Astrocyte of the hippocampus (primary cell): ENCODE measurements at regions not wholly inside any gene's neighbourhood (a gene's known extent, or its start where the extent isn't known, plus 50 kb on each side); places are given as distances from the start of the nearest gene placed in this dataset.
A peak's percentile ranks its signal among the peaks of the same experiment; 100 is the strongest.
"Not testable (repeated sequence)": the region's sequence is repeated elsewhere in the genome, so short reads cannot be mapped to it uniquely, and the experiment has no call there.

Experiments
- DNase-seq: peaks from one replicate; pipeline ENCODE4 v3.0.0; 2011; ENCODE audit warnings: low read depth, low spot score

- DNase-seq = no peak
These were observed 446.8 kb downstream of the CHL1 start for GRCh38 chr3:643376-643775.

DNA sequence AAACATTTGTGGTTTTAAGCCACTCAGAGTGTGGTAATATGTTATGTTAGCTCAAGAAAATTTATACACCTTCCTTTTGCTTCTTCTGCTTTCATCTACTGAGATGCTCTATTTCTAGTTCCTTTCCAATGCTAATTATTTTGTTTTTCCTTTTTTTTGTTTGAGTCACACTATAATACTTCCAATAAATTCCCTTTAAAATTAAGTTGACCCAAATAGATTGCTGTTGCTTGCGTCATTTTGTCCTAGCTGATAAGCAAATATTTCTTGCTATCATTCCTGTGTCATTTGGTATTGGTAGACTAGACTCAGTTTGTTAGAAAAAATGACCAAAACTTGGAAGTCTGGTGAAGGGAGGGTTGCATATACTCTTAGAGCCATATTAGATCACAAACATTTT, 437.0 kb upstream of the CNTN6 start:
- no peak for DNase-seq

- no peak for DNase-seq
These were observed 431.5 kb upstream of the CNTN6 start for GRCh38 chr3:661356-661755.

GRCh38 chr3:674116-674515, 418.7 kb upstream of the CNTN6 start:
- no peak for DNase-seq

GRCh38 chr3:675846-676245, 417.0 kb upstream of the CNTN6 start:
- DNase-seq = no peak

GRCh38 chr3:683770-684169, 409.1 kb upstream of the CNTN6 start:
- DNase-seq = no peak

- no peak for DNase-seq
These were observed 402.1 kb upstream of the CNTN6 start for GRCh38 chr3:690770-691169.

GRCh38 chr3:700514-700913, 392.3 kb upstream of the CNTN6 start:
- DNase-seq = no peak

GRCh38 chr3:707041-707440, 385.8 kb upstream of the CNTN6 start:
- no peak for DNase-seq

- no peak for DNase-seq
These were observed 379.7 kb upstream of the CNTN6 start for GRCh38 chr3:713006-713621.

GRCh38 chr3:713947-714620, 378.7 kb upstream of the CNTN6 start:
- DNase-seq = no peak

DNA sequence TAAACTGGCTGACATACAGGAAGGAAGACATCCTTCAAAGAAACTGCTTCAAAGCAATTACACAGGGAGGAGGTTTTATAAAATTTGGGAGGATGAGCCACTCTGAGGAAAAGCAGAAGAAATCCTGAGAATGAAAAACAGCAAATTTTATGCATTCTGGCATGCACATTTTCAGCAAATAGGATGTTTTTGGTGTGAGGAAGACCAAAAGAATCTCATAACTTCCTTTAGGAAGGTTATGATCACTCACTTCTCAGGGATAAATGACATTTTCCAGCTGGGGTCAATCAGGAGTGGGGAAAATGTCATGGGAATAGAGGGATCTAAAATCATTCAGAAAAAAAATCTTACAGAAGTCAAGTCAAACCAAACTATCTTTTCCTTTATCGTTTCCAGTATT, 371.7 kb upstream of the CNTN6 start:
- no peak for DNase-seq

- no peak for DNase-seq
These were observed 360.4 kb upstream of the CNTN6 start for GRCh38 chr3:732326-732928.

GRCh38 chr3:733313-733712, 359.5 kb upstream of the CNTN6 start:
- DNase-seq = no peak

DNA sequence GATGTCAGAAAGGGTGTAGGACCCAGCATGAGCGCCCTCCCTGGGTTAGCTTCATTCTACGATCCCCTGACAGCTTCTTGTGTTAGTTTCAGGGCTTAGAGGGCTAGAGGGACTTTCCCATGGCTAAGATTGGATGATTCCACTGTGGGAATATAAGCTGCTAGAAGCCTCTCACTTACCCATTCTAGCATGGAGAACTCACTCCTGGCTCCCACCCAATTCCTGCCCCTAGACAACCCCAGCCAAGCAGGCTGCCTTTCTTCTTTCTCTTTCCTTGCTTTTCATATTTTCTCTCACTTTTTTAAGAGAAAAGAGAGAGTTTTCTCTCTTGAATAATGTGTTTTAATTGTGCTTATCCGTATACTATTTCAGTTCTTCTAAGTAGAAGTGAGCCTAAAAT, 335.1 kb upstream of the CNTN6 start:
- no peak for DNase-seq

GRCh38 chr3:759106-759505, 333.7 kb upstream of the CNTN6 start:
- DNase-seq = no peak

GRCh38 chr3:773433-773832, 319.4 kb upstream of the CNTN6 start:
- DNase-seq = not testable (repeated sequence)

GRCh38 chr3:775178-775880, 317.5 kb upstream of the CNTN6 start:
- DNase-seq = peak; percentile 2

DNA sequence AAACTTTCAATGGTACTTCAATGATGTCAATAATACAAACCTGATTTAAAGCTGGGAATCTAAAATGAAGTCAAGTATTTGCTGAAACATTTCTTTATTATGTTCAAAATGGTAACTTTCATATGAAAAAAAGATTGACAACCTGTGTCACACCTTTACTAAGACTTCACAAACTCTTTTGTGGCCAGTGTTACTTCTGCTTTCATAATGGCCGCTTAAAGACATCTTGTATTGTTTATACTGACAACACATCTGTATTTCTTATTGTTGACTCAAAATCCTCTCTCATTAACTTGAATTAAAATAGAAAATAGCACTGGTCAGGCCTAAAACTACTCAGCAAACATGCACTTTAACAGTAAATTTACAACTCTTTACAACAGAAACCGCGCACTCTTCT, 312.3 kb upstream of the CNTN6 start:
- DNase-seq = no peak

DNA sequence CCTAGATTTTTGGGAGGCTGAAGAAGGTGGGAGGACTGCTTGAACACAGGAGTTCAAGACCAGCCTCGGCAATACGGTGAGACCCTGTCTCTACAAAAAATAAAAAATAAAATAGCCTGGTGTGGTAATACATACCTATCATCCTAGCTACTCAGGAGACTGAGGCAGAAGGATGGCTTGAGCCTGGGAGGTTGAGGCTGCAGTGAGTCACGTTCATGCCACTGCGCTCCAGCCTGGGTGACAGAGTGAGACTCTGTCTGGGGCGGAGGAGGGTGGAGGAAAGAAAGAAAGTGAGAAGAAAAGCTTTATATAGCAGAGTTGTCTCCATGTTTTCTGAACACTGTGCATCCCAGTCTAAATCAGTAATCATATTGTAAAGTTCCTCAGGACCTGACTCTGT, 301.4 kb upstream of the CNTN6 start:
- no peak for DNase-seq

DNA sequence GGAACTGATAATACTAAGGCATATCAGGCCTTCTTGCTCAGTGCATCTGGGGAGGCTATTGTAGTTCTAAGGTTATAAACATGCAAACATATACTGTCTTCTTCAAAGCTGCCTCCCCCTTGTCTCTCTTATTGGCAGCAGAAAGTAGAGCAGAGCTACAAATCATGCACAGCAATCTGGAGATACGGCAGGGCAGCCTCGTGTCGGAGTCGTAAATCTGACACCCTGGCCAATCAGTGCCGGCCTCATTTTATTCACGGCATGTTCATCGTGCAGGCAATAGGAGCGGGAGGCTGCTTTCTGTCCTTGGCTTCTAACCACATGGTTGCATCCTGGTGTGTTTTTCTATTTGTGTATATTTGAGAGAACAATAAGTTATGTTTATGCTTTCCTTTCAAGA, 300.2 kb upstream of the CNTN6 start:
- no peak for DNase-seq

GRCh38 chr3:804211-804610, 288.6 kb upstream of the CNTN6 start:
- no peak for DNase-seq

DNA sequence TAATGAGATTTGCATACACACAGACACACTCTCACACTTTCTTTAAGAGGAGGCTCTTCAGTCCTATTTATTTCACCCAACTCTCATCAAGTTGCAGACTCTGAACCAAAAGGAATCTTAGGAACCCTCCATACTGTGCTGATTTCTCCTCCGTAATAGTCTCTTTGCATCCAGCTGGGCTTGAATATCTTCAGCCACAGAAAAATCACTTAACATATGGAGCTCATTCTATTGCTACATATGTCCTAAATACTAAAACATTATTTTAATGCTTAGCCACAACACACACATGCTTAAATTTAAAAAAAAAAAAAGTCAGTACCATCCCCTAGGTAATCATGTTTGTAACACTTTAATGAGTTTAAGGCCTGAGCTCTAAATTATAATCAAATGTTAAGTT, 287.5 kb upstream of the CNTN6 start:
- no peak for DNase-seq
